ENCODE measurements at regions not wholly inside any gene's neighbourhood (a gene's known extent, or its start where the extent isn't known, plus 50 kb on each side); places are given as distances from the start of the nearest gene placed in this dataset.
"Not testable (repeated sequence)": the region's sequence is repeated elsewhere in the genome, so short reads cannot be mapped to it uniquely, and the experiment has no call there.

DNA sequence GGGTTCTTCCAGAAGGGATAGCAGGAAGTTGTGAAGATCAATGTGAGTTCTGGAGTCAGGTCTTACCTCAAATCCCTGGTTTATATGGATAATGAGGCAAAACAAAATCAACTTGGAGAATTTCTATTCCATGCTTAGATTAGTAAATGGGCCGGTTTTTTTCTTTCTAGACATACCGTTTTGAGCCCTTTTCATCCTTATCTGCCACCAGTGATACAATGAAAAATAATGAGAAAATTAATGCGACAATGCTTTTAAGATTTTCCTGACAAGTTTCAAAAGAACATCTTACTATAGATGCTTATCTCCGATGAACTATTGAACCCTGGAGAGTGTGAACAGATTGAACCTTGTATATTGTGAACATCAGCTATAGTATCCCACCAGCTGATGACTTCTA, 262.7 kb downstream of the BTG1 start:
- no peak for DNase-seq

DNA sequence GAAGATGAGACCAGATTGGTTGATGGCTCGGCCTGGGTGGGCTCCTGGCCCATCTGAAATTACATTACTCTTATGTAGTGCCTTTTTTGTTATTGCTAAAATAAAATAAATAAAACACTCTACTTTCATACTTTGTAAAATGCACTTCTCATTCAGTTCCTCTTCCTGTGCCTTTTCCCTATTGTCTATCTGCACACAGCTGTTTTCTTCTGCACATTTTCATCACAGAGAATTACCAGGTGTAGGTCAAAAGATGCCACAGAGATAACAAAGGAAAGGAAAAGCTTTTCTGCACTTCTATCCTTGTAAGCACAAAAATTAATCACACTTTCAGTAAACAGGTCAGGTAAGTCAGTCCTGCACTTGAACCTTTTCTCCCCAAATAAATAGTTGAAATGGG, 265.1 kb downstream of the BTG1 start:
- DNase-seq = no peak

DNA sequence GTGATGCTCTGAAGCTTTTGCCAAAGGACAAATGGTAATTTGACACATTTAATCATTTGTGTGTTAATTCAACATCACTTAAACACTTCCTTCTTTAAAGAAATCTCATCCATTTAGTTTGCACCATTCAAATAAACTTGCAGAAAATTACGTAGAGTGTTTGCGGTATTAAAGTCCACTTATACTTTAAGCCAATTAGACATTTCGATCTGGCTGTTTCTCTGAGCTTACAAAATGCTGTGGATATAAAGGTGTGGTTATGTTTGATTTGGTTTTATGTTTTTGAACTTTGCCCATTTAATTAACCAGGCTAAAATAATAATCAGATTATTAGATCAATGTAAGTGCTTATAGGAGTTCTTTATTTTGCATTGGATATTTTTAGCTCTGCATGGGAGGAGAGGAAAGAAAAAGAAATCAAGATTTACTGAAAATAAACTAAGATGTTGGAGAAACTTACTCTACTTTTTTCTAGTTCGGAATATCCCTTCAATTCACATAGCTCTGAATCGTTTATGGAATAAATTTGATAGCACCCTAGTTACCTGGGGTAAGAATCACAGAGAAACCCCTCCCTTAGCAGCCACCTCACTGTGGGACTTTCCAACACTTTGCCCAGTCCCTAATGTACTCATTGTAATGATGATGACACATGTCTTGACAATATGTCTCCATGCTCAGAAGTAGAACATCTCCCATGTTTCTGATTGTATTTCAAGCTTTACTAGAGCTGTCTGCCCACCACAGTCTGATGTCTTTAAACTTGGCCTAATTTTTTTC, 268.0 kb downstream of the BTG1 start:
- peak; percentile 46 for DNase-seq

DNA sequence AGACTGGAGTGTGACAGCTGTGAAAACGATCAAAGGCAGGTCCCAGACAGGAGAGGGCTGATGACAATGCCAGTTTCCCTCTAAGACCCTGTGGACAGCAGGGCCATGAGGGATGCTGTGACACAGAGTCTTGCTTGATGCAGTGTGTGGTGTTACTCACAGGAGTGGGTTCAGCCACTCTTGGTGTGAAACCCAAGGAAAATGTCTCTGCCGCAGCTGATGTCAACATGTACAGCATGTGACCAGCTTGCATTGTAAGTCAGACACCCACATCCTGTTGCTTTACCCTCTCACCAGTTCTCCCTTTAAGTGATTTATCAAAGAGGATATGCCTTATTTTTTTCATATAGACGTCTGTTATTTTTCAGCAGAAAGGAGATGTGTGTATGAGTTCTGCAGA, 268.6 kb downstream of the BTG1 start:
- DNase-seq = peak; percentile 94

DNA sequence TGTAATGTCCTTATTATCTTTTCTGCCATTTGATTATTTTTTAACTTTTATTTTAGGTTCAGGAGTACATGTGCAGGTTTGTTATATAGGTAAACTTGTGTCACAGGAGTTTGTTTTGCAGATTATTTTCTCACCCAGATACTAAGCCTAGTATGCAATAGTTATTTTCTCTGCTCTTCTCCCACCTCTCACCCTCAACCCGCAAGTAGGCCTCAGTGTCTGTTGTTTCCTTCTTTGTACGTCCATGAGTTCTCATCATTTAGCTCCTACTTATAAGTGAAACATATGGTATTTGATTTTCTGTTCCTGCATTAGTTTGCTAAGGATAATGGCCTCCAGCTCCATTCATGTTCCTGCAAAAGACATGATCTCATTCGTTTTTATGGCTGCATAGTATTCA, 270.0 kb downstream of the BTG1 start:
- DNase-seq = not testable (repeated sequence)

DNA sequence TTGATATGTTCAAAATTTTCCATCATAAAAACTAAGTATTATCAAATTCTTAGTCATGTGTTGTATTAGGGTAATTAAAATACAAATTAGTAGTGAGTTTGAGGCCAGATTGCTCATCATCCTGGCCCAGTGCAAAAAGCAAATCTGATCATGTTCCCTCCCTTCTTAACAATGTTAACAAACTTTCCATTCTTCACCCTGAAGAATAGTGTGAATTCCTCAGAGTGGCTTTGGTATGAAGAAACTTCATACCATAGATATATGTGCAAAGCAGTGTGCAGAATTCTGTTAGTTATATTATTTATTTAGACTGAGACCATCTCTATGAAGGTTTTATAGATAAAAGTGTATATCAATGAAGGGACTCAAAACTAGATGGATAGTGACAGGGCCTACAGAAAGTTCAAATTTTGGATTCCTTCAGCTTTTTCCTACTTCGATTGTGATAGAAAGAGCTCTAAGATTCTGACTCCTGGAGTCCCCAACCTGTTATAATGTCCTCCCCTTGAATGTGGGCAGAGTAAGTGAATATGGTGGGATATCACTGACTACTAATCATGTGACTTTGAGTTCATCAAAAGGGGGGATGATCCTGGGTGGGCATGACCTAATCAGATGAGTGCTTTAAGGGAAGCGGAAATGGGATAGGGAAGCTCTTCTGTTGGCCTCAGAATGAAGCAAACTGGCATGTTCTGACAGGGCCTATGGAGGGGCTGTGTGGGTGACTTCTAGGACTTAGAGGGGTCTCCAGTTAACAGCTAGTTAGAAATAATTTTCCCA, 271.4 kb downstream of the BTG1 start:
- DNase-seq = peak; percentile 42

DNA sequence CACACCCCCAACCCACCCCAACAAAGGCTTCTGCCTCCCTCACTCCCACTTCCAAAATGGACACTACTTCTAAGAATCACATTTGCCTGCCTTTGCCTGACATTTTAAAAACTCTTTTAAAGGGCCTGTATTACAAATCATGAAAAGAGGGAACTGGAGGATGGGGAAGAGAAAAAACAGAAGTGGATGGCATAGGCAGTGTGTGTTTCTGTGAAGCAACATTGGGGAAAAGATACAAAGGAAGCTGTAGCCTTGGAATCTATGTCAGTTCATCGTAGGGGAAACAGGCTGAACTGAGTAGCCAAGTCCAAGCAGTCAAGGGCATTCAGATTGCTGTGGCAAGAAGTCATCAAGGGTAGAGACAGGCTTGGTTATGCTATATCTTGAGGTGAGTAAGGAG, 273.9 kb downstream of the BTG1 start:
- peak; percentile 84 for DNase-seq

DNA sequence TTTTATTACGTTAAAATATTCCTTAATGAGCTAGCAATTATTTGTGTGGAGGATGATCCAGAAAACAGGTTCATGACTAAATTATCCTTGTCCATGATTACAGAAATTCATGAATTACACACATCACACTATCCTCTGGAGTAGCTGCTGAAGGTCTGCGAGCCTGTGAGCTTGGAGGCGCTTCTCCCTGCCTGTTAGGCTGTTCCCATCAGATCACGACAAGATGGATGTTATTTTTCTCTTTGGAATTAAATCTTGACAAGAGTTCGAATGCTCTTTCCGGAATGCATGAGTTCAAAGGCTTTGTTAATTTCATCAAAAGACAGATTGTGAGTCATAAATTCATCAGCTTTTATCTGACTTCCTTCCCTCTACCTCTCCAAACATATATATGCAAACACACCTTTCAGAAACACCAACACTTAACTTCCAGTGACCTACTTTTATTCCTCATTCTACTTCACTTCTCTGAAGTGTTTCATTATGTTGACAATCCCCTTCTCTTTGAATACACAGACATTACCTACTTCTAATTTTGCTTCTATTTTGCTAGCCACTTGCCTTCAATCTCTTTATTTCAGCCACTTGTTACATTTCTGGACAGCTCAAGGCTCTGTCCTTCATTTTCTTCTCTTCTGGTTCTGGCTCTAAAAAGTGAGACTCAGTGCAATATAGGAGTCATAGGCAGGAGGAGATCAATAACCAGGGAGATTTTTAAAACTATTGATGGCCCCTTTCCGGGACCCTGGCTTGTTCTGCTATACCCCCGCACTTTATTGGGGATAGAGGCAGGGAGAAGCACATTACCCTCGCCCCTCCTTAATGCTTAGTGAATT, 274.6 kb downstream of the BTG1 start:
- no peak for DNase-seq

DNA sequence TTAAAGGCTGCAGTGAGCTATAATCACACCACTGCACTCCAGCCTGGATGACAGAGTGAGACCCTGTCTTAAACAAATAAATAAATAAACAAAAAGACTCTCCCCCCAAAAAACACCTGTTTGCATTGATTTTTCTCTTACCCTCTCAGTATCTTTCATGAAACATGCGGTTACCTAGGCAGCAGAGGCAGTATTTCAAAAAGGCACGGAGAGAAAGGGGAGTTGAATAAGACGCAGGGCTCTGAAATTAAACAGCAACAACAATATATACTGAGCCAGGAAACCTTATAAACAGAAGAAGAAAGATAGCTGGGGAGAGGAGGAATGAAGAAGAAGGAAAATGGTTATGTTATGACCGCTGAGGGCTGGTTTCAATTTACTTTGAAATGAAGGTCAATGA, 277.6 kb downstream of the BTG1 start:
- DNase-seq = no peak

DNA sequence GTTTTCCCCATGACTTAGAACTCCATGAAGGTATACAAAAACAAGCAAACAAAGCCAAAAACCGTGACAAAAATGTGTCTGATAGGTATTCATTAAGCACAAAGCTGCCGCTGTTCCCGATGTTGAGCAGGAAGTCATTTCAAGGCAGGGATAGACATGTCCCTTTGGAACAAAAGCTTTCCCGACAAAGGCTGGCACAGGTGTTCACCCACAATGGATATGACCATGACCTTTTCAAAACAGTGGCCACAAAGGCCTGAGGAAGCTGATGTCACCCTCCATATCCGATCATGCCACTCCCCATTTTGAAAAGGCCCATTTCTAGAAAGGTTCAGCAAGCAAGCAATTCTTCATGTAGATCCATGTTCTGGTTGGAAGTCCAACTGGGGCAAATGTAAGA, 279.1 kb downstream of the BTG1 start:
- no peak for DNase-seq

DNA sequence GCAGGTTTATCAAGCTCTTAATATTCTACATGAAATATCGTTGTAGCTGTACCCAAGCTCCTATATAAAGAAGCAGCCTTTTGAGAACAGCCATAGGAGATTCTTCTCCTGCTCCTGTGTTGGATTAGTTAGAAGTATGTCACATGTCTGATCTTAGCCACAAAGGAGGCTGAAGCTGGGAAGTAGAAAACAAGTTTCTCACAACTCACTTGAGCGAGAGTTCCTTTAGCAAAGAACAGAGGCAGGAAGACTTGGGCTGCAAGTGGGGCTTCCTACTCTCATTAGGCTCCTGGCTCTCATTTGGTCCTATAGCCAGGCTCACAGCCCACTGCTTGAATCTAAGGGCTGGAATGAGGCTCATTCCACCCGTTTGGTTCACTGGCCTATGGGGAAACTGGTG, 281.9 kb downstream of the BTG1 start:
- no peak for DNase-seq

DNA sequence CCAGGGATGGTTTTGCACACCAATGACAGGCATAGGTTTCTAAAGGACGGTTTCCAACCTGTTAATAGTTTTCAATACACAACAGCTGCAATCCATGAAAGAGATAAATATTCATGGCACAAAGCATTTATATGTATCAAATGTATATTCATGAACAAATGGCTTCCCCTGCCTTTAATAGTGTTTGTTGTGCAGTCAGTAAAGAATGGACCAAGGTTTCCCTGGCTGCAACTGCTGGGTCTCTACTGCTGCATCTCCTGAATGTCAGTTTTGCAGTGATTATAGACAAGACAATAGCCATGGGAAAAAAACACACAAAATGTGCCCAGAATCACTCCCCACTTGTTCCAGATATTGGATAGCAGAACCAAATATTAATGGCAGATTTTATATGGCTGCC, 284.1 kb downstream of the BTG1 start:
- DNase-seq = no peak

DNA sequence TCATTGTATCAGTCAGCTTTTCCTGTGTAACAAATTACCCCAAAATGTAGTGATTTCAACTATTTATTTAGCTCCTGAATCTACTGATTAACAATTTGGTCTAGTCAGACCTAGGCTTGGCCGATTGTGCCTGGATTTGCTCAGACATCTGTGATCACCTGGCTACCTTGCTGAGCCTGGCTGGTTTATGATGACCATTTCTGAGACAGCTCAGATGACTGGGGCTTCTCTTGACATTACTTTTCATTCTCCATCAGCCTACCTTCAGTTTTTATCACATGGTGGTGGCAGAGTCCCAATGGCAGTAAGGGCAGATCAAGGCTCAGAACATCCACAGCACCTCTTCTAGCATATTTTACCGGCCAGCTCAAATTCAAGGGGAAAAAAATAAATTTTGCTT, 286.3 kb downstream of the BTG1 start:
- no peak for DNase-seq

DNA sequence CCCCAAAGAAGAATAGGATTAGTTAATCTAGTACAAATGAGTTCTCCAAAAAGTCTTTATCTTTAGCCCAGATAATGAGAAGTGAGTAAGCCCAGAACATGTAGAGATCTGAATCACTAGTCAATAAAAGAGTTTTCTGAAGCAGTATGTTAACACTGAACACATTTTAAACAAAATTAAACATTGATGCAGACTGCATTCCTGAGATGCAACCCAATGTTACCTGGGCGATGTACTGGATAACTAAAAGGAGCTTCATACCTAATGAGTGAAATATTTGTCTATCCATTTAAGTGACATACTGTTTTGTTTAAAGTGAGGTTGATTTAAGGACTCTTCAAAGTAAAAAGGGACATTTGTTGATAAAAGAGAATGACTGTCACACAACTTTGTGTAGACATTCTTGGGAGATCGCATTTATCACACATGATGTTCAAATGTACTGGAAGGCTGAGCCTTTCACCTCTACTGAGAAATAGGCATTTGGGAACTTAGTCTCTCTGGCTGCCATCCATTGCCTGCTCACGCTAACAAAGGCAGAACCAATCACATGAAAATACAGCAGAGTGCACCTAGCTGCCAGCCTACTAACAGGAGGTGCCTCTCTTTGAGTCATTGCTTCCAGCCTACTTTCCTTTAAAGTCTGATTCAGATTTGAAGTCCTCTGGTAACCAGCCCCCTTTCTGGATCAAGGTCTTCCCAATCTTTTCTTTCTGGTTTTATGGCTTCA, 287.7 kb downstream of the BTG1 start:
- no peak for DNase-seq

DNA sequence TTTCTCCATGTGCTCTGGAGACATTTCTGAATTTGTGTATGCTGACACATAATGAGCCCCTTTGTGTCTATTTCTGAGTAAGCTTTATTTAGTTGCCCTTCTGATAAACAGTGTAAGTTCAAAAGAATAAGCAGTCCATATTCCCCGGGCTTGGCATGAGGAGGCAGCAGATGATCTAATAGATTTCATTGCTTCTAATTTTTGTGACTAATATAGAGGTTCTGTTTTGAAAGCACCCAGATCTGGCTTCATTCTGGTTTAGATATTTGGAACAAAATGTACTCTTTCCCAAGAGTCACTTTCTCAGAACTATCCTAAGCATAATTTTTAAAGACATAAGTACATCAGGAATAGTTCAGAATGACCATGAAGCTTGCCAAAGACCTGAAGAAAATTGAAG, 290.9 kb downstream of the BTG1 start:
- DNase-seq = peak; percentile 35

DNA sequence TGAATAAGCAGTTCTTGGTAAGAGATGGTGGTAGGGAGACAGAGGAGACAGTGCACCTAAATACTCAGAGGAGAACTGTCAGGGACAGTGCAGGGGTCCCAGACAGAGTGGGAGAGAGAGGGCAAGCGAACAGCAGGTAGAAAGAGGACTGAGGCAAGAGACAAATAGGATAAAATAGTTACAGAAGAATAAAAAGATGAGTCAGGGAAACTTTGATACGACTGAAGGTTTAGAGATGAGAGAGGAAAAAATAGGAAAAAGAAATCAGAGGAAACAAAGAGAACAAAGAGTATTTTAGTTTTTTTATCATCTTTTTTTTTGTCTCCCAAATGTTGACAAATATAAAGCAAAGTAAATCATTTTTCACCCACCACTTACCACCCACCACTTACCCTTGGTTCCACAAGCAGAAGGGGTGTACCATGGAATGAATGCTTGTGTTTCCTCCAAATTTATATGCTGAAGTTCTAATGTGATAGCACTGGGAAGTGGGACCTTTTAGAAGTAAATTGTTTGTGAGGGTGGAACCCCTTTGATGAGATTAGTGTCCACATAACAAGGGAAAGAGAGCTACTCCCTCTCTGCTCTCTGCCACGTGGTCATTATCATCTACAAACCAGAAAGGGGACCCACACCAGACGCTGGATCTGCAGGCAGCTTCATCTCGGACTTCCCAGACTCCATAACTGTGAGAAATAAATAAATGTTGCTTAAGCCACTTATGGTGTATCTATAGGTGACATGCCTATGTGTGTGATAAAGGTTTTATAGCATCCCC, 292.1 kb downstream of the BTG1 start:
- no peak for DNase-seq

DNA sequence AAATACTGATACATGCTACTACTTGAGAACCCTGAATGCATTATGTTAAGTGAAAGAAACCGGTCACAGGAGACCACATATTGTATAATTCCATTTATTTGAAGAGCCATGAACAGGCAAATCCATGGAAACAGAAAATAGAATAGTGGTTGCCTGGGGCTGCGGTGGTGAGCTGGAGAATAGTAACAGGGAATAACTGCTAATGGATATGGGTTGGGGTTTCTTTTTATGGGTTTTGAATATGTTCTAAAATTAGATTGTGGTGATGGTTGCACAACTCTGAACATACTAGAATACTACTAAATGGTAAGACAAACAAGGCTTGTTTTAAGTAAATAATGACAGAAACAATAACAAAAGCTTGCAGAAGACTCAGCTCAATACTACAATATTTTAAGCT, 293.0 kb downstream of the BTG1 start:
- DNase-seq = no peak

DNA sequence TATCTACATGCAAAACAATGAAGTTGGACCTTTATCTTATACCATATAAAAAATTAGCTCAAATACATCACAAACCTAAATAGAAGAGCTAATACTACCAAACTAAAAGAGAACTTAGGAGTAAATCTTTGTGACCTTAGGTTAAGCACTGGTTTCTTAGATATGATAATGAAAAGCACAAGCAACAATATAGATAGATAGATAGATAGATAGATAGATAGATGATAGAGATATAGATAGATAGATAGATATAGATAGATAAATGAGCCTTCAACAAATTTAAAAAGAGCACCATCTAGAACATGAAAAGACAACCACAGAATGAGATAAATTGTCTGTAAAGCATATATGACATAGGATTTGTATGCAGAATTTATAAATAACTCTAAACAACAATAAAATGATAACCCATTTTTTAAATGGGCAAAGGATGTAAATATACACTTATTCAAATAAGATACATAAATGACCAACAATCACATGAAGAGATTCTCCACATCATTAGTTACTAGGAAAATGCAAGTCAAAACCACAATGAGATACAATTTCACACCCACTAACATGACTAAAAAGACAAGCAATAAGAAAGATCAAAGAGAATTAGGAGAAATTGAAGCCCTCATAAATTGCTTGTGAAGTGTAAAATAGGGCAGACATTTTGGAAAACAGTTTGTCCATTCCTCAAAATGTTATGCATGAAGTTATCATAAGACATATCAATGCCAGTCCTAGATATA, 293.7 kb downstream of the BTG1 start:
- DNase-seq = no peak

DNA sequence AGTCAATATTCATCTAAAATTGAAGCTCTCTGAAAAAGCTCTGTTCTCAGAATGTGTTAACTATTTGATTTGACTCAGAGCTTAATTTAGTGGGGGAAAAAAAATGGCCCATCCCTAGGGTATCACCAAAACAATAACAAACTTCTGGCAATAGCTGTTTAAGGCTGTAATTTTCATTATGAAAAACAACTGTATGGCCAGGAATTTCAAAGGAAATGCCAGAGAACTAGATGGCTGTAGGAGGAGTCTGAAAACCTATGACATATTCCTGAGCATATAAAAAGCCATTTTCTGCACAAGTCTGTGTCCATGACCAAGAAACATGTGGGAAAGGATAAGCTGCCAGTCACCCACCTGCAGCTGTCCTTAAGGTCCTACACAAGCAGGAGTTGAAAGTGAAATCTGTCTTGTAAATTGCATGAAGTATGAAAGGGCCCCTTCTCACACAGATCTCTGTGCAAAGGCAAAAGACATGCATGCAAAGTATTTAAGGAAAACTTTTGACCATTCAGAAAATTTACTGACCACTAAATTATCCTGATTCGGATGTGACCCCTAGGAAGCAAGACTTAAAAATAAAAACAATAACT, 299.1 kb downstream of the BTG1 start:
- DNase-seq = no peak

DNA sequence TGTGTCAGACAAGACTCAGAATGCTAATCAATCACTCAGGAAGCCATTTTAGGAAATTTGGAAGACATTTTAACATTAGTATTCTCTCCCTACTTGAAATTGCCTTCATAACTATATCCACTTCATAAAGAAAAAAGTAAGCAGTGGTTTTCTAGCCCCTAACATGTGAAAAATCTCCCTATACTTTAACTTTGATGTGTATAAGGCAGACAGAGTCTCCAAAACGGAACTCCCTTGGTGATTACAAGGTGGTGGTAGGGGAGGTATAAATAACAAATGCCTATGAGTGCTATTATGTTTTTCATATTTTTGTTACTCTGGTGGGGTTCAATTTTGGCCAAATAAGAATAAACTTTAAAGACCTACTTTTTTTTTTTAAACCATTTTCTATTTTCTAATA, 300.3 kb downstream of the BTG1 start:
- DNase-seq = no peak

DNA sequence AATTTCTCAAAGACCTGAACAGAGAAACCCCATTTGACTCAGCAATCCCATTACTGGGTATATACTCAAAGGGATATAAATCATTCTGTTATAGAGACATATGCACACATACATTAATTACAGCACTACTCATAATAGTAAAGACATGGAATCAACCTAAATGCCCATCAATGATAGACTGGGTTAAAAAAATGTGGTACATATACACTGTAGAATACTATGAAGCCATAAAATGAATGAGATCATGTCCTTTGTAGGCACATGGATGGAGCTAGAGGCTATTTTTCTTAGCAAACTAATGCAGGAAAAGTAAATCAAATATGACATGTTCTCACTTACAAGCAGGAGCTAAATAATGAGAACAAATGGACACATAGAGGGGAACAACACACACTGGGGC, 303.8 kb downstream of the BTG1 start:
- no peak for DNase-seq
